Activated naive CD4-positive, alpha-beta T cell treated with anti-CD3 and anti-CD28 coated beads for 36 hours (primary cell): ENCODE measurements at regions not wholly inside any gene's neighbourhood (a gene's known extent, or its start where the extent isn't known, plus 50 kb on each side); places are given as distances from the start of the nearest gene placed in this dataset.

Experiments used
- CTCF ChIA-PET: fragments of 350-600 bp; sonication (Branson Sonifier 250); formaldehyde crosslinking; loops from one replicate; lab custom pipeline; 2021; ENCODE audit warnings: antibody characterized with exemption; lab: Charles Lee
- DNase-seq: peaks from one replicate; pipeline ENCODE4 v3.0.0-alpha.2; 2020
- H3K27ac Mint-ChIP-seq: one replicate; pipeline ENCODE4 v1.8.0; 2021; ENCODE audit warnings: mild to moderate bottlenecking, mixed read lengths
- H3K27me3 Mint-ChIP-seq: one replicate; pipeline ENCODE4 v1.8.0; 2021; ENCODE audit warnings: low read depth, mixed read lengths
- H3K36me3 Mint-ChIP-seq: one replicate; pipeline ENCODE4 v1.8.0; 2021; ENCODE audit warnings: low read depth, mixed read lengths
- H3K4me1 Mint-ChIP-seq: one replicate; pipeline ENCODE4 v1.8.0; 2021; ENCODE audit warnings: low read depth, mixed read lengths
- H3K4me3 Mint-ChIP-seq: one replicate; pipeline ENCODE4 v1.8.0; 2021; ENCODE audit warnings: mild to moderate bottlenecking, moderate library complexity, mixed read lengths
- H3K9me3 Mint-ChIP-seq: one replicate; pipeline ENCODE4 v1.8.0; 2021; ENCODE audit warnings: mixed read lengths
- intact Hi-C: fragments of 100-400 bp; cut with micrococcal nuclease; formaldehyde crosslinking; loops from one replicate; pipeline ENCODE4 v1.15.1; 2023

GRCh38 chr13:80444240-80445015, 103.5 kb upstream of the SPRY2 start:
- H3K27ac Mint-ChIP-seq: no peak overlapping the region
- DNase-seq: no peak
- H3K4me1 Mint-ChIP-seq: no peaks in the 10 kb centered on the region
- CTCF ChIA-PET: no interaction called here
- intact Hi-C loops: no loop called here
- no peak overlapping the region for H3K4me3 Mint-ChIP-seq
- H3K9me3 Mint-ChIP-seq: peaks cover 1% of the 10 kb centered on the region
- H3K27me3 Mint-ChIP-seq: no peaks in the 10 kb centered on the region
- H3K36me3 Mint-ChIP-seq: no peaks in the 10 kb centered on the region

DNA sequence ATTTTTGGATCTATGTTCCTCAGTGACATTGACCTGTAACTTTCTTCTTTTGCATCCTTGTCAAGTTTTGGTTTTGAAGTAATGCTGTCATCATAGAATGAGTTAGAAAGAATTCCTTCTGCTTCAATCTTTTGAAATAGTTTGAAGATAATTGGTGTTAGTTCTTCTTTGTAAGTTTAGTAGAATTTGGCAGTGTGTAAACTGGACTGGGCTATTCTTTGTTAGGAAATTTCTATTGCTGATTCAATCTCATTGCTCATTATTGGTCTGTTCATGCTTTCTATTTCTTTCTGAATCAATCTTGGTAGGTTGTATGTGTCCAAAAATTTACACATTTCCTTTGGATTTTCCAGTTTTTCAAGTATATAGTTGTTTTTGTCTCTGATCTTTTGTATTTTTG, 101.7 kb upstream of the SPRY2 start:
- H3K4me1 Mint-ChIP-seq: no peaks in the 10 kb centered on the region
- H3K27ac Mint-ChIP-seq: no peak overlapping the region
- intact Hi-C loops: no loop called here
- peaks cover 1% of the 10 kb centered on the region for H3K9me3 Mint-ChIP-seq
- H3K36me3 Mint-ChIP-seq: no peaks in the 10 kb centered on the region
- CTCF ChIA-PET: interaction anchor here (0.6 kb wide), 1 partner anchor 8 kb away, joined by 3 read pairs; no protein-coding TSS in a partner anchor
- DNase-seq: no peak
- H3K27me3 Mint-ChIP-seq: no peaks in the 10 kb centered on the region
- H3K4me3 Mint-ChIP-seq: no peak overlapping the region

- intact Hi-C loops: no loop called here
- Mint-ChIP-seq H3K9me3 (peaks cover 1% of the 10 kb centered on the region), H3K4me3 (no peak overlapping the region), H3K36me3 (no peaks in the 10 kb centered on the region), H3K4me1 (no peaks in the 10 kb centered on the region), H3K27ac (no peak overlapping the region), H3K27me3 (no peaks in the 10 kb centered on the region)
- CTCF ChIA-PET: no interaction called here
- DNase-seq: no peak
These were observed 101.0 kb upstream of the SPRY2 start for GRCh38 chr13:80441968-80442367.

DNA sequence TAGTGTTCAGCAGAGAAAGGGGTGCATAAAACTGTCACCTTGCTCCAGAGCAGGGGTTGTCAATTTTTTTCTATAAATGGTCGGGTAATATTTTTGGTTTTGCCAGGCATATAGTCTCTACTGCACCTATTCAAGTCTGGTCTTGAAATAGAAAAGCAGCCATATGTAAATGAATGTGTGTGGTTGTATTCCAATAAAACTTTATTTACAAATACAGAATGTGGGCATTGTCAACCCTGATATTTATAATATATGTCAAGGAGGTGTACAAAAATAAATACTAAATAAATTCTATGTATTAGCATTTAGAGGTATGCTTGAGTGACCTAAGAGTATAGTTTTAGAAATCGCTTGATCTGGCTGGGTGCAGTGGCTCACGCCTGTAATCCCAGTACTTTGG, 97.6 kb upstream of the SPRY2 start:
- CTCF ChIA-PET: no interaction called here
- DNase-seq: no peak
- Mint-ChIP-seq H3K36me3 (no peaks in the 10 kb centered on the region), H3K4me1 (no peaks in the 10 kb centered on the region), H3K9me3 (peaks cover 3% of the 10 kb centered on the region), H3K27ac (no peak overlapping the region), H3K27me3 (peaks cover 3% of the 10 kb centered on the region), H3K4me3 (no peak overlapping the region)
- intact Hi-C loops: no loop called here

DNA sequence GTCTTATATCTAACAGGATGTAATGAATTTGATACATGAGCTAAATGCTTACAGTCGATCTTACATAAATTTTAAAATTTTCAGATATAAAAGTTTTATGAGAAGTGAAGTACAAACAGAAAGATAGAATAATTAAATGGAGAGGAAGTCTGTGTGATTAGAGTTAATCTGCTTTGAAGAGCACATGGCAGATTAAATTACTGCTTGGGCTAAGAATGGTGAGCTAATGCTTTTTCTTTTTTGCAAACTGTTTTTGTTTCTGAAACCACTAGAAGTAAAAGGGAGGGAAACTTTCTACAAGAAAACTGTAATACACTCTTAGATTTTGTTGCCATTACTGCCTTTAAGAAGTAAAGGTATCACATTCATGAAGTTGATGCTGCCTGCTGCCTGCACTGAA, 96.3 kb upstream of the SPRY2 start:
- peaks cover 3% of the 10 kb centered on the region for H3K27me3 Mint-ChIP-seq

GRCh38 chr13:80436571-80437169, 95.7 kb upstream of the SPRY2 start:
- H3K4me3 Mint-ChIP-seq: no peak overlapping the region
- no peaks in the 10 kb centered on the region for H3K36me3 Mint-ChIP-seq
- peaks cover 3% of the 10 kb centered on the region for H3K27me3 Mint-ChIP-seq
- H3K27ac Mint-ChIP-seq: no peak overlapping the region
- DNase-seq: no peak
- H3K9me3 Mint-ChIP-seq: peaks cover 2% of the 10 kb centered on the region
- intact Hi-C loops: no loop called here
- CTCF ChIA-PET: no interaction called here
- no peaks in the 10 kb centered on the region for H3K4me1 Mint-ChIP-seq

More for the DNA sequence above, 96.3 kb upstream of the SPRY2 start:
- Mint-ChIP-seq H3K9me3 (peaks cover 2% of the 10 kb centered on the region), H3K4me1 (no peaks in the 10 kb centered on the region), H3K27ac (no peak overlapping the region), H3K4me3 (no peak overlapping the region), H3K36me3 (no peaks in the 10 kb centered on the region)
- DNase-seq: no peak
- intact Hi-C loops: no loop called here
- CTCF ChIA-PET: interaction anchor here (0.6 kb wide), 2 partner anchors 78 to 98 kb away, joined by 3 to 4 read pairs; no protein-coding TSS in a partner anchor

DNA sequence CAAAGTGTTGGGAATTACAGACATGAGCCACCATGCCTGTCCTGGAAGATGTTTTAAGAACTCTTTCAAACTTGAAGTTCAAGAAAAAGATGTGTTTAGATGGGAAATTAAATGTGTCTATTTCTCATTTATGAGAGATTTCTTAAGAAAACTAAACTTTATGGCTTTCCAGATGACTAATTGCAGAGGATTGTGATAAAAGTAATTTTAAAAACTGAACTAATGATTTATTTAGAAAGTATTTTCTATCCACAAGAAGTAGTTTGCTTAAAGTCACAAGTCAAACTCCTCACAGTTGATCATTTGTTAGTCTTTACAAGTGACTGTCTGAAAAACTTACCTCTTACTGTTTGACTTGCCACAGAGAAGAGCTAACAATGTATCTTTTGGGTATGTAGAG, 89.6 kb upstream of the SPRY2 start:
- no peak for DNase-seq

GRCh38 chr13:80428349-80429096, 87.6 kb upstream of the SPRY2 start:
- H3K4me1 Mint-ChIP-seq: no peaks in the 10 kb centered on the region
- H3K36me3 Mint-ChIP-seq: peaks cover under 1% of the 10 kb centered on the region
- DNase-seq: no peak
- no peak overlapping the region for H3K27ac Mint-ChIP-seq
- H3K27me3 Mint-ChIP-seq: no peaks in the 10 kb centered on the region
- H3K9me3 Mint-ChIP-seq: peaks cover 6% of the 10 kb centered on the region
- no peak overlapping the region for H3K4me3 Mint-ChIP-seq
- intact Hi-C loops: no loop called here
- CTCF ChIA-PET: no interaction called here

More for the DNA sequence above, 89.6 kb upstream of the SPRY2 start:
- Mint-ChIP-seq H3K27ac (no peak overlapping the region), H3K4me1 (no peaks in the 10 kb centered on the region), H3K4me3 (no peak overlapping the region), H3K27me3 (peaks cover 3% of the 10 kb centered on the region), H3K9me3 (no peaks in the 10 kb centered on the region), H3K36me3 (no peaks in the 10 kb centered on the region)
- CTCF ChIA-PET: no interaction called here
- intact Hi-C loops: no loop called here

DNA sequence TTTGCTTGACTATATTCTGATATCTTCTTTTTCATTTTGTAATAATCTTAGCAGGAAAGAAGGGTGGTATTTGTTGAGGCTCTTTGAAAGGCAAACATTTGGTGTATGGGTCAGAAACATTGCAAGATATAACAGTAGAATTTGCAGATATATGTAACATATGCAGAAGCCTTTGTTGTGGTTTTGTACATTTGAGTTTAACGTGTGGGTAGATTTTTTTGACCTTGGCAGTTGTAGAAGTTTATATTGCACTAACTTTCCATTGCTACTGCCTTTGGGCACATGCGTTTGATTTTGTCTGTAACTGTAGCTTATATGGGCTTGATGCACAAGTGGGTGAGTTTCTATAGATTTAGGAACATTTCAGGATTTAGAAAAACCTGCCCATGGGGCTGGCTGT, 78.5 kb upstream of the SPRY2 start:
- Mint-ChIP-seq H3K36me3 (peaks cover 3% of the 10 kb centered on the region), H3K9me3 (peaks cover 12% of the 10 kb centered on the region), H3K27me3 (peaks cover 2% of the 10 kb centered on the region), H3K4me3 (no peak overlapping the region), H3K27ac (no peak overlapping the region), H3K4me1 (no peaks in the 10 kb centered on the region)
- DNase-seq: no peak
- intact Hi-C loops: no loop called here
- CTCF ChIA-PET: no interaction called here

DNA sequence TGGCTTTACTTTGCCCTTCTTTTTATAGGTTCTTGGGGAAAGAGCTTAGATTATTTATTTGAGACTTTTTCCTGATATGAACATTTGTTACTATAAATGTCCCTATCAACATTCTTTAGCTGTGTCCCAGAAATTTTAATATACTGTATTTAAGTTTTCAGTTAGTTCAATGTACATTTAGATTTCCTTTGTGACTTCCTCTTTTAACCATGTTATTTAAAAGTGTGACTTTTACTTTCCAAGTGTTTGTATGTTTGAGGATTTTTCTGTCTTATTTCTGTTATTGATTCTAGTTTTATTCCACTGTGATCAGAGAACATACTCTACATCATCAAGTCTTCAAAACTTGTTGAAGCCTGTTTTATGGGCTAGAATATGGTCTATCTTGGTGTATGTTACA, 72.7 kb upstream of the SPRY2 start:
- Mint-ChIP-seq H3K27me3 (no peaks in the 10 kb centered on the region), H3K36me3 (peaks cover 1% of the 10 kb centered on the region), H3K9me3 (peaks cover 1% of the 10 kb centered on the region), H3K27ac (no peak overlapping the region), H3K4me3 (no peak overlapping the region), H3K4me1 (no peaks in the 10 kb centered on the region)
- no peak for DNase-seq
- intact Hi-C loops: no loop called here
- CTCF ChIA-PET: no interaction called here

GRCh38 chr13:80408270-80408669, 67.3 kb upstream of the SPRY2 start:
- Mint-ChIP-seq H3K27me3 (no peaks in the 10 kb centered on the region), H3K9me3 (peaks cover 15% of the 10 kb centered on the region), H3K27ac (no peak overlapping the region), H3K4me3 (no peak overlapping the region), H3K4me1 (no peaks in the 10 kb centered on the region), H3K36me3 (peaks cover 3% of the 10 kb centered on the region)
- DNase-seq: no peak
- CTCF ChIA-PET: interaction anchor here (0.7 kb wide), 1 partner anchor 19 kb away, joined by 3 read pairs; no protein-coding TSS in a partner anchor
- intact Hi-C loops: no loop called here

DNA sequence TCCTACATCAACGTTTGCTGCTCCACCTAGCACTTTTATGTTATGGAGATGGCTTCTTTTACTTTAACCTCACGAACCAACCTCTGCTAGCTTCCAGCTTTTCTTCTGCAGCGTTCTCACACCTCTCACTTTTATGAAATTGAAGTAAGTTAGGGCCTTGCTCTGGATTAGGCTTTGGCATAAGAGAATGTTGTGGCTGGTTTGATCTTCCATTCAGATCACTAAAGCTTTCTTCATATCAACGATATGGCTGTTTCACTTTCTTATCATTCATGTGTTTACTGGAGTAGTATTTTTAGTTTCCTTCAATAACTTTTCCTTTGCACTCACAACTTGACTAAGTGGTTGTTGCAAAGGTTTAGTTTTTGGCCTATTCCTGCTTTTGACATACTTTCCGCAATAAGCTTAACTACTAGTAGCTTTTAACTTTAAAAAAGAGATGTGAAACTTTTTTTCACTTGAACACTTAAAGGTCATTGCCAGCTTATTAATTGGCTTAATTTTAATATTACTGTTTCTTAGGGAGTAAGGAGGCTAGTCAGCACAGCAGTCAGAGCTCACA, 60.0 kb upstream of the SPRY2 start:
- intact Hi-C loops: loop anchor here (5.0 kb wide), 1 partner anchor 59 kb away; the partner anchor contains the start of gene SPRY2
- peaks cover 8% of the 10 kb centered on the region for H3K27me3 Mint-ChIP-seq
- CTCF ChIA-PET: no interaction called here
- peaks cover 13% of the 10 kb centered on the region for H3K9me3 Mint-ChIP-seq
- peaks cover 2% of the 10 kb centered on the region for H3K36me3 Mint-ChIP-seq
- DNase-seq: no peak
- H3K4me3 Mint-ChIP-seq: no peak overlapping the region
- H3K27ac Mint-ChIP-seq: no peak overlapping the region
- H3K4me1 Mint-ChIP-seq: peaks cover 24% of the 10 kb centered on the region
